Liver (tissue), 8 donors: ENCODE measurements at regions not wholly inside any gene's neighbourhood (a gene's known extent, or its start where the extent isn't known, plus 50 kb on each side); places are given as distances from the start of the nearest gene placed in this dataset.

Experiments
- DNase-seq: peaks from one replicate; pipeline ENCODE4 v3.0.0-alpha.2; 2017; ENCODE audit warnings: low spot score
- H3K27ac ChIP-seq, 2 donors: one replicate each; pipeline ENCODE4 v1.7.0; 2013; ENCODE audit warnings: inconsistent platforms in 2 of 2, low read length in 2 of 2, control low read depth in 1 of 2, low read depth in 1 of 2, mild to moderate bottlenecking in 1 of 2
- H3K27me3 ChIP-seq, 4 donors: one replicate each; pipeline versions ENCODE4 v1.6.1 to v1.7.0; 2013; ENCODE audit warnings: low read length in 3 of 4, inconsistent platforms in 1 of 4, mild to moderate bottlenecking in 1 of 4, moderate library complexity in 1 of 4; ENCODE audit not compliant: control insufficient read depth in 4 of 4, insufficient read depth in 4 of 4
- H3K36me3 ChIP-seq, 4 donors: one replicate each; pipeline versions ENCODE4 v1.6.1 to v1.7.0; 2013; ENCODE audit warnings: low read length in 3 of 4, mild to moderate bottlenecking in 3 of 4, low read depth in 1 of 4, moderate library complexity in 1 of 4; ENCODE audit not compliant: control insufficient read depth in 4 of 4, insufficient read depth in 3 of 4
- H3K4me1 ChIP-seq, 4 donors: one replicate each; pipeline versions ENCODE4 v1.6.1 to v1.7.0; 2013; ENCODE audit warnings: low read length in 3 of 4, mild to moderate bottlenecking in 3 of 4, moderate library complexity in 1 of 4; ENCODE audit not compliant: control insufficient read depth in 4 of 4, insufficient read depth in 4 of 4
- H3K4me3 ChIP-seq, 3 donors: one replicate each; pipeline versions ENCODE4 v1.6.1 to v1.7.0; 2013; ENCODE audit warnings: low read length in 3 of 3, control low read depth in 1 of 3, low read depth in 1 of 3, mild to moderate bottlenecking in 1 of 3
- H3K9ac ChIP-seq, 2 donors: one replicate each; pipeline ENCODE4 v1.7.0; 2013; ENCODE audit warnings: low read length in 2 of 2, mild to moderate bottlenecking in 2 of 2, moderate library complexity in 2 of 2, control low read depth in 1 of 2, low read depth in 1 of 2
- H3K9me3 ChIP-seq, 4 donors: one replicate each; pipeline versions ENCODE4 v1.6.1 to v1.7.0; 2013; ENCODE audit warnings: low read length in 3 of 4; ENCODE audit not compliant: control insufficient read depth in 4 of 4
- ATF3 ChIP-seq: IDR thresholded peaks from 2 replicates; pipeline ENCODE4 v1.6.1; 2016; ENCODE audit warnings: antibody characterized with exemption
- CTCF ChIP-seq: fragments of 150-350 bp; IDR thresholded peaks from 2 replicates; pipeline ENCODE4 v1.5.1; 2017; ENCODE audit warnings: improper control_type of control experiment, low read depth, low read length; ENCODE audit not compliant: missing input control
- EGR1 ChIP-seq, 2 donors: IDR thresholded peaks; 2 replicates each; pipeline ENCODE4 v1.6.1; 2016 to 2018; ENCODE audit warnings: antibody characterized with exemption in 2 of 2, low read depth in 2 of 2
- FOXA1 ChIP-seq: IDR thresholded peaks from 2 replicates; pipeline ENCODE4 v1.6.1; 2016; ENCODE audit warnings: antibody characterized with exemption
- GABPA ChIP-seq, 2 donors: IDR thresholded peaks in 1 of 2; conservative IDR thresholded peaks in 1 of 2; 2 replicates each; pipeline ENCODE4 v1.6.1; 2016; ENCODE audit warnings: antibody characterized with exemption in 2 of 2, mild to moderate bottlenecking in 1 of 2, moderate library complexity in 1 of 2
- HNF4G ChIP-seq: IDR thresholded peaks from 2 replicates; pipeline ENCODE4 v1.6.1; 2016; ENCODE audit warnings: antibody characterized with exemption
- JUND ChIP-seq, 2 donors: IDR thresholded peaks; 2 replicates each; pipeline ENCODE4 v1.6.1; 2016; ENCODE audit warnings: antibody characterized with exemption in 2 of 2
- MAX ChIP-seq: IDR thresholded peaks from 2 replicates; pipeline ENCODE4 v1.6.1; 2016; ENCODE audit warnings: antibody characterized with exemption
- NR2F2 ChIP-seq: IDR thresholded peaks from 2 replicates; pipeline ENCODE4 v1.6.1; 2016; ENCODE audit warnings: antibody characterized with exemption
- RAD21 ChIP-seq, 2 donors: IDR thresholded peaks; 2 replicates each; pipeline ENCODE4 v1.6.1; 2016; ENCODE audit warnings: antibody characterized with exemption in 2 of 2, mild to moderate bottlenecking in 2 of 2
- REST ChIP-seq: IDR thresholded peaks from 2 replicates; pipeline ENCODE4 v1.6.1; 2016; ENCODE audit warnings: antibody characterized with exemption, mild to moderate bottlenecking
- TAF1 ChIP-seq: conservative IDR thresholded peaks from 2 replicates; pipeline ENCODE4 v1.6.1; 2016; ENCODE audit warnings: antibody characterized with exemption, mild to moderate bottlenecking
- YY1 ChIP-seq: IDR thresholded peaks from 2 replicates; pipeline ENCODE4 v1.6.1; 2016; ENCODE audit warnings: antibody characterized with exemption, mild to moderate bottlenecking
- ZBTB33 ChIP-seq: IDR thresholded peaks from 2 replicates; pipeline ENCODE4 v1.6.1; 2016; ENCODE audit warnings: antibody characterized with exemption
- whole genome bisulfite sequencing: extraction: QIAGEN DNeasy Blood & Tissue Kit; methylation state at CpG from one replicate; pipeline ENCODE4 v1.1.7; 2013; 5-methylcytosine and 5-hydroxymethylcytosine counted together
- donor health status: healthy.
- donor health status: healthy.
- donor health status: healthy.
- donor health status: healthy.
- donor health status: healthy.

GRCh38 chr6:95120984-95121383 is 456.4 kb upstream of the MANEA start:
- Histone ChIP-seq H3K9me3 (no peaks in the 10 kb centered on the region), H3K9ac (no peak overlapping the region), H3K36me3 (no peaks in the 10 kb centered on the region), H3K27ac (no peak overlapping the region), H3K4me3 (no peak overlapping the region), H3K4me1 (peaks cover 3 to 9% (median 7%) of the 10 kb centered on the region in 4 donors), H3K27me3 (no peaks in the 10 kb centered on the region)
- WGBS, result 80% methylated on average over 4 of the region's 4 CpGs
- DNase-seq, result no peak
- TF ChIP-seq JUND (IDR thresholded peaks at IDR 0.05) (no peak), CTCF (no peak), REST (no peak), TAF1 (no peak), MAX (no peak), YY1 (no peak), FOXA1 (no peak), ZBTB33 (no peak), HNF4G (no peak)

GRCh38 chr6:95127261-95127660 is 450.1 kb upstream of the MANEA start:
- Histone ChIP-seq H3K4me1 (peaks cover 2 to 10% (median 4%) of the 10 kb centered on the region in 4 donors), H3K9ac (no peak overlapping the region), H3K36me3 (no peaks in the 10 kb centered on the region), H3K4me3 (no peak overlapping the region), H3K27me3 (no peaks in the 10 kb centered on the region), H3K9me3 (no peaks in the 10 kb centered on the region), H3K27ac (no peak overlapping the region)
- WGBS, result 85% methylated on average over 3 of the region's 3 CpGs
- TF ChIP-seq YY1 (no peak), NR2F2 (no peak), GABPA (IDR thresholded peaks at IDR 0.05 in 1 of 2, conservative IDR thresholded peaks at IDR 0.05 in 1 of 2) (no peak), RAD21 (IDR thresholded peaks at IDR 0.05) (no peak), JUND (IDR thresholded peaks at IDR 0.05) (no peak), EGR1 (IDR thresholded peaks at IDR 0.05; ENCODE audit: low read depth in 2 of 2) (no peak), MAX (no peak), ATF3 (no peak)
- DNase-seq, result no peak
